GM21528 (cell line): ENCODE measurements at regions not wholly inside any gene's neighbourhood (a gene's known extent, or its start where the extent isn't known, plus 50 kb on each side); places are given as distances from the start of the nearest gene placed in this dataset.
"Not testable (repeated sequence)": the region's sequence is repeated elsewhere in the genome, so short reads cannot be mapped to it uniquely, and the experiment has no call there.

Source experiments
- ATAC-seq: cut with Tn5 transposase; IDR thresholded peaks from one replicate; pipeline ENCODE4 v1.9.1; 2021; ENCODE audit warnings: mild to moderate bottlenecking, moderate library complexity; ENCODE audit not compliant: unreplicated experiment, low FRiP score

GRCh38 chr12:87444039-87444438 is 585.2 kb downstream of the C12orf50 start:
- ATAC-seq = no peak

GRCh38 chr12:87441511-87441910 is 587.7 kb downstream of the C12orf50 start:
- no peak for ATAC-seq

- ATAC-seq = no peak
Measured at GRCh38 chr12:87439990-87440827, 589.0 kb downstream of the C12orf50 start.

GRCh38 chr12:87430444-87430843 is 598.8 kb downstream of the C12orf50 start:
- no peak for ATAC-seq

GRCh38 chr12:87428701-87429277 is 600.4 kb downstream of the C12orf50 start:
- no peak for ATAC-seq

GRCh38 chr12:87427770-87428169 is 601.4 kb downstream of the C12orf50 start:
- ATAC-seq = no peak

- no peak for ATAC-seq
Measured at GRCh38 chr12:87425942-87426554, 603.2 kb downstream of the C12orf50 start.

- ATAC-seq = not testable (repeated sequence)
Measured at GRCh38 chr12:87421233-87421632, 608.0 kb downstream of the C12orf50 start.

- no peak for ATAC-seq
Measured at GRCh38 chr12:87413784-87414183, 615.4 kb downstream of the C12orf50 start.

- no peak for ATAC-seq
Measured at GRCh38 chr12:87406926-87407325, 622.3 kb downstream of the C12orf50 start.

- ATAC-seq = no peak
Measured at GRCh38 chr12:87405918-87406317, 623.3 kb downstream of the C12orf50 start.

GRCh38 chr12:87394168-87394567 is 635.0 kb downstream of the C12orf50 start:
- ATAC-seq = not testable (repeated sequence)

GRCh38 chr12:87388376-87388775 is 640.8 kb downstream of the C12orf50 start:
- ATAC-seq = no peak

- no peak for ATAC-seq
Measured at GRCh38 chr12:87385322-87385721, 643.9 kb downstream of the C12orf50 start.

GRCh38 chr12:87384226-87384625 is 645.0 kb downstream of the C12orf50 start:
- ATAC-seq = no peak

- ATAC-seq = no peak
Measured at GRCh38 chr12:87383680-87384079, 645.5 kb downstream of the C12orf50 start.

- ATAC-seq = no peak
Measured at GRCh38 chr12:87382959-87383566, 646.1 kb downstream of the C12orf50 start.

GRCh38 chr12:87382436-87382835 is 646.8 kb downstream of the C12orf50 start:
- ATAC-seq = no peak

- ATAC-seq = no peak
Measured at GRCh38 chr12:87381742-87382141, 647.5 kb downstream of the C12orf50 start.

GRCh38 chr12:87378526-87378925 is 650.7 kb downstream of the C12orf50 start:
- ATAC-seq = no peak

GRCh38 chr12:87376722-87377121 is 652.5 kb downstream of the C12orf50 start:
- ATAC-seq = no peak
